ENCODE measurements at regions not wholly inside any gene's neighbourhood (a gene's known extent, or its start where the extent isn't known, plus 50 kb on each side); places are given as distances from the start of the nearest gene placed in this dataset.

DNA sequence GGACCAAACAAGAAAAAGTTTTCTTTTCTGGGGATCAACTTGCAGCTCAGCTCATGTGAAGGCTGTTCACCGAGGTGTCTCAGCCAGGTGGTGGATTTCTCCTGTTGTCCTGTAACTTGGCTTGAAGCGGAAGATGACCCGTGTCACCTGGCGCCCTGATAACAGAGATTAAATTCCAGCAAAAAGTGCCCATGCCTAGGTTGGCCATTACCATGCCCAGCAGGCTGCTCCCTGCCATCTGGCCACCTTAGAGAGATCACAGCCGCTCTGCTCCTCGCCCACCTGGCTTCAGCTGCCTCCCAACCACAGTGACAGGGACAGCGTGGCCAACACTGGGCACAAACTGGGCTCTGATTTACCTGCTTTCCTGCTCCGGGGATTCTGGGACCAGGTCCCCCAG, 149.5 kb downstream of the ZBTB18 start:
- Histone ChIP-seq H3K9me3 (no peaks in the 10 kb centered on the region), H3K36me3 (no peaks in the 10 kb centered on the region), H3K27ac (no peak overlapping the region), H3K4me1 (no peaks in the 10 kb centered on the region), H3K4me3 (no peak overlapping the region), H3K27me3 (no peaks in the 10 kb centered on the region)
- TF ChIP-seq POLR2A (IDR thresholded peaks at IDR 0.05) (no peak), POLR2AphosphoS5 (IDR thresholded peaks at IDR 0.05) (no peak), EP300 (IDR thresholded peaks at IDR 0.05) (no peak)
- TF ChIP-seq, protein P1, sequence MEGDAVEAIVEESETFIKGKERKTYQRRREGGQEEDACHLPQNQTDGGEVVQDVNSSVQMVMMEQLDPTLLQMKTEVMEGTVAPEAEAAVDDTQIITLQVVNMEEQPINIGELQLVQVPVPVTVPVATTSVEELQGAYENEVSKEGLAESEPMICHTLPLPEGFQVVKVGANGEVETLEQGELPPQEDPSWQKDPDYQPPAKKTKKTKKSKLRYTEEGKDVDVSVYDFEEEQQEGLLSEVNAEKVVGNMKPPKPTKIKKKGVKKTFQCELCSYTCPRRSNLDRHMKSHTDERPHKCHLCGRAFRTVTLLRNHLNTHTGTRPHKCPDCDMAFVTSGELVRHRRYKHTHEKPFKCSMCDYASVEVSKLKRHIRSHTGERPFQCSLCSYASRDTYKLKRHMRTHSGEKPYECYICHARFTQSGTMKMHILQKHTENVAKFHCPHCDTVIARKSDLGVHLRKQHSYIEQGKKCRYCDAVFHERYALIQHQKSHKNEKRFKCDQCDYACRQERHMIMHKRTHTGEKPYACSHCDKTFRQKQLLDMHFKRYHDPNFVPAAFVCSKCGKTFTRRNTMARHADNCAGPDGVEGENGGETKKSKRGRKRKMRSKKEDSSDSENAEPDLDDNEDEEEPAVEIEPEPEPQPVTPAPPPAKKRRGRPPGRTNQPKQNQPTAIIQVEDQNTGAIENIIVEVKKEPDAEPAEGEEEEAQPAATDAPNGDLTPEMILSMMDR (IDR thresholded peaks at IDR 0.05) = no peak
- 86% methylated on average over 5 of the region's 8 CpGs; no CpG with 5 or more reads in 1 of the 2 donors for WGBS, 2 donors (ENCODE audit: low coverage in 1 of 2)
- ATAC-seq = no peak

DNA sequence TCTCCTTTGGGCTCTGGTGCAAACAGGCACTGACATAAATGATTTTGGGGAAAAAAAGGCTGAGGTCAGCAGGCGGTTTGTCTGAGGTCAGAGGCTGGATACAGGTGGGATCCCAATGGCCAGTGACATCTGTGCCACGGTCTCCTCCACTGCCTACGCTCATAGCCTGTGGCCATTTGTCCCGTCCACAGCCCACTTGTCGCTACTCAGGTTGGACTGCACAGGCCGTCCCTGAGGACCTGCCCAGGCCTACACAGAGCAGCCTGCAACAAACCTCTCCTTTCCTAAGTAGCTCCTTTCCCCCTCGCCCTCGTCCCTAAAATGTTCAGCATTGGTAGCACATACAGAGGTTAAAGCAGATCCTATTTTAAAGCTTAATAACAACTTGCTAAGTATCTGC, 150.7 kb downstream of the ZBTB18 start:
- no peaks in the 10 kb centered on the region for H3K36me3 ChIP-seq
- TF ChIP-seq POLR2A (IDR thresholded peaks at IDR 0.05) (no peak), EP300 (IDR thresholded peaks at IDR 0.05) (no peak), POLR2AphosphoS5 (IDR thresholded peaks at IDR 0.05) (no peak)
- TF ChIP-seq, protein P1 (IDR thresholded peaks at IDR 0.05) = no peak

DNA sequence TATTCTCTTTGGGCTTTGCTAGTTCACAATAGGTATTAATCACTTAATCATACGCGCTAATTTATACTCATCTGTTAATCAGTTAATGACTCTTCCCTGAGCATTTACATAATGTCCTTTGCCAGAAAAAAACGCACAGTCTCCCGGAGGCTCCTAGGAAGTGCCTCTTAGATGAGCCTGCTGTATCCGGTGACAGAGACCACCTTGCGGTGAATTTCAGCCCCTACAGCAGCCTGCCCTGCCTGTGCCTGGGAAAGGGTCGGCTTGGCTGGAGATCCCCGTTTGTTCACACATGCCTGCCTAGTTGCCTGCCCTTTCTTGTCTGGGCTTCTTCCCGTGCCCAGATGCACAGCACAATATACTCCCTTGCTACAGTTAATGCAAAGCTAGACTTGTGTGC, 152.9 kb downstream of the ZBTB18 start:
- whole genome bisulfite sequencing, 2 donors (ENCODE audit: low coverage in 1 of 2) = 82 to 83% methylated on average over 6 to 9 of the region's 9 CpGs
- no peak overlapping the region for H3K27ac ChIP-seq
- H3K9me3 ChIP-seq = no peaks in the 10 kb centered on the region
- H3K4me1 ChIP-seq = peaks cover 0 to 4% (median 0%) of the 10 kb centered on the region in 3 donors
- no peak overlapping the region for H3K4me3 ChIP-seq
- no peaks in the 10 kb centered on the region for H3K27me3 ChIP-seq
- H3K36me3 ChIP-seq = no peaks in the 10 kb centered on the region
- ATAC-seq = no peak
- no peak for TF ChIP-seq EP300 (IDR thresholded peaks at IDR 0.05)
- TF ChIP-seq POLR2AphosphoS5 (IDR thresholded peaks at IDR 0.05) = no peak
- TF ChIP-seq, protein P1 (IDR thresholded peaks at IDR 0.05) = no peak
- TF ChIP-seq POLR2A (IDR thresholded peaks at IDR 0.05) = no peak

More for the DNA sequence above, 150.7 kb downstream of the ZBTB18 start:
- no peak for ATAC-seq
- H3K4me3 ChIP-seq = no peak overlapping the region
- no peaks in the 10 kb centered on the region for H3K9me3 ChIP-seq
- no peaks in the 10 kb centered on the region for H3K27me3 ChIP-seq
- WGBS, 2 donors (ENCODE audit: low coverage in 1 of 2) = 94 to 95% methylated on average over 7 to 8 of the region's 8 CpGs
- no peak overlapping the region for H3K27ac ChIP-seq
- no peaks in the 10 kb centered on the region for H3K4me1 ChIP-seq

DNA sequence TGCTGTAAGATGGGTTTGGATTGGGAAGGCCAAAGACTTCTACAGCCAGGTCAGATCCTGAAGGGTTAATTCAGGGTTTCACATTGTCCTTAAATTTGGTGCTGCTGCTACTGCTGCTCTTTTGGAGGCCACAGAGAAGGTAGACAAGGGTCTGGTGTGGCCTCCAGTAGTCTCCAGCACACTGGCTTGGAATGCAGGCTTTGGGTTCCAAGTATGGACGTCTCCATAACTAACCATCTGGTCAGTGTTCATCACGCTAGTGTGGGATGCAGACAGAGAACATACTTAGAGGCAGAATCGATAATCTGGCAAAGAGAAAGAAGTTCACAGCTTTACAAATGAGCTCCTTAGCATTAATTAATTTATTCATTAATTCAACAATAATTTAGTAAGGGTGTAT, 154.1 kb downstream of the ZBTB18 start:
- ATAC-seq = no peak
- TF ChIP-seq POLR2AphosphoS5 (IDR thresholded peaks at IDR 0.05) (no peak), EP300 (IDR thresholded peaks at IDR 0.05) (no peak), POLR2A (IDR thresholded peaks at IDR 0.05) (no peak)
- TF ChIP-seq, protein P1 (IDR thresholded peaks at IDR 0.05) = no peak
- WGBS, 2 donors (ENCODE audit: low coverage in 1 of 2) = 72% methylated on average over 3 of the region's 3 CpGs; no CpG with 5 or more reads in 1 of the 2 donors

DNA sequence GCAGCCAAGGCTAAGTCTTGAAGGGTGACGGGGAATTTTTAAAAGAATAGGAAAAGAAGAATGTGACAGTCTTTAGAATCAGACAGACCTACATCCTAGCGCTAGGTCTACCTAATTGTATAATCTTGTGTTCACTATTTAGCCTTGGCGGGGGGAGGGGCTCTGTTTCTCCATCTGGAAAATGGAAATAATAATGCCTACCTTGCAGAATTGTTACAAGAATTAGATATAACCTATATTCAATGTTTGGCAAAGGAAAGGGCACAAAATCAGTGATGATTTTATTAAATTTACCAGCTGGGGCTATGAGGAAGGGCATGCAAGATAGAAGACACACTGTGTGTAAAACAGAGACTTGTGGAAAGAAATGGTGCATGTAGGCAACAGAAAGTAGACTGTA, 154.8 kb downstream of the ZBTB18 start:
- no peak overlapping the region for H3K27ac ChIP-seq
- no peaks in the 10 kb centered on the region for H3K9me3 ChIP-seq
- peaks cover 0 to 4% (median 3%) of the 10 kb centered on the region in 3 donors for H3K4me1 ChIP-seq
- no peaks in the 10 kb centered on the region for H3K36me3 ChIP-seq
- H3K27me3 ChIP-seq = no peaks in the 10 kb centered on the region
- ATAC-seq = no peak
- no peak for TF ChIP-seq POLR2AphosphoS5 (IDR thresholded peaks at IDR 0.05)
- TF ChIP-seq EP300 (IDR thresholded peaks at IDR 0.05) = no peak
- TF ChIP-seq, protein P1 (IDR thresholded peaks at IDR 0.05) = no peak
- TF ChIP-seq POLR2A (IDR thresholded peaks at IDR 0.05) = no peak
- 81 to 100% methylated on average over 2 to 3 of the region's 3 CpGs for WGBS, 2 donors (ENCODE audit: low coverage in 1 of 2)
- H3K4me3 ChIP-seq = no peak overlapping the region

More for the DNA sequence above, 154.1 kb downstream of the ZBTB18 start:
- no peak overlapping the region for H3K4me3 ChIP-seq
- peaks cover 0 to 4% (median 0%) of the 10 kb centered on the region in 3 donors for H3K4me1 ChIP-seq
- no peaks in the 10 kb centered on the region for H3K27me3 ChIP-seq
- no peak overlapping the region for H3K27ac ChIP-seq
- H3K36me3 ChIP-seq = no peaks in the 10 kb centered on the region
- no peaks in the 10 kb centered on the region for H3K9me3 ChIP-seq
